ENCODE measurements at regions not wholly inside any gene's neighbourhood (a gene's known extent, or its start where the extent isn't known, plus 50 kb on each side); places are given as distances from the start of the nearest gene placed in this dataset.
"Not testable (repeated sequence)": the region's sequence is repeated elsewhere in the genome, so short reads cannot be mapped to it uniquely, and the experiment has no call there.

GRCh38 chrX:46165866-46166265, 379.4 kb downstream of the ZNF674 start:
- DNase-seq (ENCODE audit: low spot score) = no peak

- DNase-seq (ENCODE audit: low spot score) = peak; percentile 64
Observed at GRCh38 chrX:46165411-46165810, 379.8 kb downstream of the ZNF674 start.

- no peak for DNase-seq (ENCODE audit: low spot score)
Observed at GRCh38 chrX:46152756-46153155, 392.5 kb downstream of the ZNF674 start.

GRCh38 chrX:46151332-46151731, 393.9 kb downstream of the ZNF674 start:
- not testable (repeated sequence) for DNase-seq (ENCODE audit: low spot score)

GRCh38 chrX:46144566-46144965, 400.7 kb downstream of the ZNF674 start:
- no peak for DNase-seq (ENCODE audit: low spot score)

GRCh38 chrX:46140272-46140671, 404.9 kb downstream of the ZNF674 start:
- DNase-seq (ENCODE audit: low spot score) = no peak

GRCh38 chrX:46130247-46130646, 415.0 kb downstream of the ZNF674 start:
- no peak for DNase-seq (ENCODE audit: low spot score)

GRCh38 chrX:46125111-46125510, 420.1 kb downstream of the ZNF674 start:
- no peak for DNase-seq (ENCODE audit: low spot score)

- DNase-seq (ENCODE audit: low spot score) = no peak
Observed at GRCh38 chrX:46117234-46117633, 428.0 kb downstream of the ZNF674 start.

GRCh38 chrX:46087310-46087709, 457.9 kb downstream of the ZNF674 start:
- not testable (repeated sequence) for DNase-seq (ENCODE audit: low spot score)

- not testable (repeated sequence) for DNase-seq (ENCODE audit: low spot score)
Observed at GRCh38 chrX:46080121-46080520, 465.1 kb downstream of the ZNF674 start.

GRCh38 chrX:46072791-46073190, 472.4 kb downstream of the ZNF674 start:
- no peak for DNase-seq (ENCODE audit: low spot score)

- no peak for DNase-seq (ENCODE audit: low spot score)
Observed at GRCh38 chrX:46072372-46072771, 472.8 kb downstream of the ZNF674 start.

GRCh38 chrX:46070421-46070820, 474.8 kb downstream of the ZNF674 start:
- no peak for DNase-seq (ENCODE audit: low spot score)

GRCh38 chrX:46059316-46059715, 485.9 kb downstream of the ZNF674 start:
- no peak for DNase-seq (ENCODE audit: low spot score)

- no peak for DNase-seq (ENCODE audit: low spot score)
Observed at GRCh38 chrX:46044486-46044885, 500.7 kb downstream of the ZNF674 start.

GRCh38 chrX:46040001-46040400, 505.2 kb downstream of the ZNF674 start:
- no peak for DNase-seq (ENCODE audit: low spot score)

GRCh38 chrX:46039526-46039925, 505.7 kb downstream of the ZNF674 start:
- DNase-seq (ENCODE audit: low spot score) = no peak

GRCh38 chrX:46036508-46036907, 508.7 kb downstream of the ZNF674 start:
- DNase-seq (ENCODE audit: low spot score) = peak; percentile 2

- DNase-seq (ENCODE audit: low spot score) = no peak
Observed at GRCh38 chrX:46034868-46035267, 510.4 kb downstream of the ZNF674 start.

- DNase-seq (ENCODE audit: low spot score) = no peak
Observed at GRCh38 chrX:46029777-46030176, 515.4 kb downstream of the ZNF674 start.

- no peak for DNase-seq (ENCODE audit: low spot score)
Observed at GRCh38 chrX:46016296-46016695, 528.9 kb downstream of the ZNF674 start.

- no peak for DNase-seq (ENCODE audit: low spot score)
Observed at GRCh38 chrX:46015653-46016052, 529.6 kb downstream of the ZNF674 start.

- DNase-seq (ENCODE audit: low spot score) = no peak
Observed at GRCh38 chrX:45992402-45993123, 552.7 kb downstream of the ZNF674 start.

Data from AG08395 (cell line).